WTC11 (cell line): ENCODE measurements at regions not wholly inside any gene's neighbourhood (a gene's known extent, or its start where the extent isn't known, plus 50 kb on each side); places are given as distances from the start of the nearest gene placed in this dataset.

Source experiments
- ATAC-seq: fragments of 200-7000 bp; cut with Tn5 transposase; 2 replicates; pipeline ENCODE4 v1.10.0; 2021; ENCODE audit warnings: mild to moderate bottlenecking, moderate library complexity
- CTCF ChIA-PET: fragments of 300-600 bp; sonication (Branson Sonifier 250); formaldehyde crosslinking; loops from one replicate; lab custom pipeline; 2021; ENCODE audit warnings: antibody characterized with exemption; lab: Charles Lee
- POLR2A ChIA-PET: fragments of 350-600 bp; sonication (Branson Sonifier 250); formaldehyde crosslinking; loops from one replicate; lab custom pipeline; 2021; ENCODE audit warnings: antibody characterized with exemption; lab: Charles Lee
- DNase-seq: peaks from one replicate; pipeline ENCODE4 v3.0.0; 2021; ENCODE audit warnings: low spot score
- H3K27ac Mint-ChIP-seq: 2 replicates; pipeline ENCODE4 v1.8.0; 2021; ENCODE audit warnings: mixed read lengths
- H3K27me3 Mint-ChIP-seq: 2 replicates; pipeline ENCODE4 v1.8.0; 2021; ENCODE audit warnings: low read depth, mild to moderate bottlenecking, moderate library complexity, mixed read lengths
- H3K36me3 Mint-ChIP-seq: 2 replicates; pipeline ENCODE4 v1.8.0; 2021; ENCODE audit warnings: mixed read lengths
- H3K4me1 Mint-ChIP-seq: 2 replicates; pipeline ENCODE4 v1.8.0; 2022; ENCODE audit warnings: mixed read lengths
- H3K4me3 Mint-ChIP-seq: 2 replicates; pipeline ENCODE4 v1.8.0; 2021; ENCODE audit warnings: mild to moderate bottlenecking, moderate library complexity, mixed read lengths
- H3K9me3 Mint-ChIP-seq: 2 replicates; pipeline ENCODE4 v1.8.0; 2021; ENCODE audit warnings: mixed read lengths
- AR ChIP-seq: fragments of 250-450 bp; sonication (Bioruptor Pico); IDR thresholded peaks from 2 replicates; pipeline ENCODE4 v1.9.0; 2021; ENCODE audit warnings: mild to moderate bottlenecking
- CREB1 ChIP-seq: sonication (generic); formaldehyde crosslinking; IDR thresholded peaks from 2 replicates; pipeline ENCODE4 v1.8.0; 2023; ENCODE audit warnings: mild to moderate bottlenecking, missing genetic modification reagents
- E2F4 ChIP-seq: sonication (generic); formaldehyde crosslinking; IDR thresholded peaks from 2 replicates; pipeline ENCODE4 v1.8.1; 2022; ENCODE audit warnings: low read depth, mild to moderate bottlenecking, moderate library complexity, missing genetic modification reagents, borderline replicate concordance
- ELF4 ChIP-seq: sonication (generic); formaldehyde crosslinking; IDR thresholded peaks from 2 replicates; pipeline ENCODE4 v1.8.1; 2022; ENCODE audit warnings: low read depth, mild to moderate bottlenecking, moderate library complexity, missing genetic modification reagents
- EMX1 ChIP-seq: fragments of 250-450 bp; sonication (Bioruptor Pico); IDR thresholded peaks from 2 replicates; pipeline ENCODE4 v1.8.0; 2021; ENCODE audit warnings: mild to moderate bottlenecking
- ESRRA ChIP-seq: sonication (generic); formaldehyde crosslinking; IDR thresholded peaks from 2 replicates; pipeline ENCODE4 v1.8.1; 2022; ENCODE audit warnings: mild to moderate bottlenecking, missing genetic modification reagents, borderline replicate concordance
- FOXK1 ChIP-seq: sonication (generic); formaldehyde crosslinking; IDR thresholded peaks from 2 replicates; pipeline ENCODE4 v1.8.0; 2022; ENCODE audit warnings: mild to moderate bottlenecking, moderate library complexity, missing genetic modification reagents
- FOXP1 ChIP-seq: sonication (generic); formaldehyde crosslinking; IDR thresholded peaks from 2 replicates; pipeline ENCODE4 v1.8.0; 2022; ENCODE audit warnings: missing genetic modification reagents, mild to moderate bottlenecking, moderate library complexity, borderline replicate concordance
- FOXP4 ChIP-seq: sonication (generic); formaldehyde crosslinking; IDR thresholded peaks from 2 replicates; pipeline ENCODE4 v1.8.0; 2022; ENCODE audit warnings: mild to moderate bottlenecking, missing genetic modification reagents
- GRHL2 ChIP-seq: fragments of 250-450 bp; sonication (Bioruptor Pico); IDR thresholded peaks from 2 replicates; pipeline ENCODE4 v1.8.0; 2022; ENCODE audit warnings: mild to moderate bottlenecking, moderate library complexity; ENCODE audit not compliant: insufficient replicate concordance, severe bottlenecking
- JAZF1 ChIP-seq: fragments of 250-450 bp; sonication (Bioruptor Pico); IDR thresholded peaks from 2 replicates; pipeline ENCODE4 v1.9.0; 2021; ENCODE audit warnings: moderate library complexity, mild to moderate bottlenecking, inconsistent platforms
- NFATC4 ChIP-seq: fragments of 250-450 bp; sonication (Bioruptor Pico); IDR thresholded peaks from 2 replicates; pipeline ENCODE4 v1.9.0; 2021; ENCODE audit warnings: mild to moderate bottlenecking
- NFE2L1 ChIP-seq: sonication (generic); formaldehyde crosslinking; IDR thresholded peaks from 2 replicates; pipeline ENCODE4 v1.8.1; 2023; ENCODE audit warnings: missing genetic modification reagents
- NR1H2 ChIP-seq: sonication (generic); formaldehyde crosslinking; IDR thresholded peaks from 2 replicates; pipeline ENCODE4 v1.9.0; 2021; ENCODE audit warnings: mild to moderate bottlenecking, moderate library complexity, missing genetic modification reagents
- RORB ChIP-seq: fragments of 250-450 bp; sonication (Bioruptor Pico); IDR thresholded peaks from 2 replicates; pipeline ENCODE4 v1.9.0; 2021; ENCODE audit warnings: mild to moderate bottlenecking
- SOX15 ChIP-seq: fragments of 250-450 bp; sonication (Bioruptor Pico); IDR thresholded peaks from 2 replicates; pipeline ENCODE4 v1.9.0; 2021; ENCODE audit warnings: mild to moderate bottlenecking
- TCF7 ChIP-seq: sonication (generic); formaldehyde crosslinking; IDR thresholded peaks from 2 replicates; pipeline ENCODE4 v1.8.0; 2022; ENCODE audit warnings: mild to moderate bottlenecking, low read depth, missing genetic modification reagents, moderate library complexity
- TEAD4 ChIP-seq: sonication (generic); formaldehyde crosslinking; IDR thresholded peaks from 2 replicates; pipeline ENCODE4 v1.8.0; 2022; ENCODE audit warnings: mild to moderate bottlenecking, missing genetic modification reagents
- USF1 ChIP-seq: sonication (generic); formaldehyde crosslinking; IDR thresholded peaks from 2 replicates; pipeline ENCODE4 v1.8.0; 2022; ENCODE audit warnings: mild to moderate bottlenecking, missing genetic modification reagents
- ZNF219 ChIP-seq: sonication (generic); formaldehyde crosslinking; IDR thresholded peaks from 2 replicates; pipeline ENCODE4 v1.8.0; 2023; ENCODE audit warnings: missing genetic modification reagents, mild to moderate bottlenecking, borderline replicate concordance
- ZNF281 ChIP-seq: sonication (generic); formaldehyde crosslinking; IDR thresholded peaks from 2 replicates; pipeline ENCODE4 v1.8.0; 2023; ENCODE audit warnings: mild to moderate bottlenecking, missing genetic modification reagents
- ZNF425 ChIP-seq: fragments of 250-450 bp; sonication (Bioruptor Pico); conservative IDR thresholded peaks from 2 replicates; pipeline ENCODE4 v1.9.0; 2021; ENCODE audit warnings: mild to moderate bottlenecking
- ZNF671 ChIP-seq: fragments of 250-450 bp; sonication (Bioruptor Pico); IDR thresholded peaks from 2 replicates; pipeline ENCODE4 v1.8.0; 2021; ENCODE audit warnings: mild to moderate bottlenecking

GRCh38 chr5:111968459-111968858, 211.5 kb upstream of the NREP start:
- POLR2A ChIA-PET, result no interaction called here
- no peaks in the 10 kb centered on the region for H3K27me3 Mint-ChIP-seq
- no peaks in the 10 kb centered on the region for H3K4me1 Mint-ChIP-seq

GRCh38 chr5:111967463-111967862, 210.5 kb upstream of the NREP start:
- H3K36me3 Mint-ChIP-seq, result no peaks in the 10 kb centered on the region
- no peak for ATAC-seq
- H3K9me3 Mint-ChIP-seq, result no peaks in the 10 kb centered on the region
- POLR2A ChIA-PET, result no interaction called here
- H3K27me3 Mint-ChIP-seq, result no peaks in the 10 kb centered on the region
- no peak overlapping the region for H3K27ac Mint-ChIP-seq
- H3K4me1 Mint-ChIP-seq, result no peaks in the 10 kb centered on the region
- CTCF ChIA-PET, result no interaction called here
- no peak overlapping the region for H3K4me3 Mint-ChIP-seq
- DNase-seq, result no peak
- TF ChIP-seq ZNF219 (CRISPR knock-in tag), result no peak
- no peak for TF ChIP-seq FOXK1 (CRISPR knock-in tag)
- TF ChIP-seq ZNF281, result no peak
- TF ChIP-seq NFATC4 (CRISPR knock-in tag), result no peak
- TF ChIP-seq ZNF671 (CRISPR knock-in tag), result no peak
- no peak for TF ChIP-seq GRHL2 (CRISPR knock-in tag)
- no peak for TF ChIP-seq FOXP4 (CRISPR knock-in tag)

More at GRCh38 chr5:111968459-111968858, 211.5 kb upstream of the NREP start:
- CTCF ChIA-PET, result no interaction called here
- TF ChIP-seq NFE2L1 (no peak), ZNF671 (CRISPR knock-in tag) (no peak), USF1 (CRISPR knock-in tag) (no peak), SOX15 (CRISPR knock-in tag) (no peak), ESRRA (CRISPR knock-in tag) (no peak), JAZF1 (no peak), ELF4 (no peak), E2F4 (CRISPR knock-in tag) (no peak), NFATC4 (CRISPR knock-in tag) (no peak), TEAD4 (CRISPR knock-in tag) (no peak), CREB1 (CRISPR knock-in tag) (no peak), TCF7 (CRISPR knock-in tag) (no peak), FOXP1 (no peak), FOXK1 (CRISPR knock-in tag) (no peak), EMX1 (CRISPR knock-in tag) (no peak), RORB (CRISPR knock-in tag) (no peak), NR1H2 (CRISPR knock-in tag) (no peak), ZNF425 (CRISPR knock-in tag) (no peak), AR (CRISPR knock-in tag) (no peak)
- TF ChIP-seq, all 79 proteins: peak for 0
- Mint-ChIP-seq H3K27ac (no peak overlapping the region), H3K4me3 (no peak overlapping the region), H3K36me3 (no peaks in the 10 kb centered on the region), H3K9me3 (no peaks in the 10 kb centered on the region)
- DNase-seq, result no peak
- ATAC-seq, result no peak
